GM21423 (cell line): ENCODE measurements at regions not wholly inside any gene's neighbourhood (a gene's known extent, or its start where the extent isn't known, plus 50 kb on each side); places are given as distances from the start of the nearest gene placed in this dataset.

Experiments
- ATAC-seq: cut with Tn5 transposase; IDR thresholded peaks from one replicate; pipeline ENCODE4 v1.9.1; 2021; ENCODE audit warnings: mild to moderate bottlenecking, moderate library complexity; ENCODE audit not compliant: unreplicated experiment

DNA sequence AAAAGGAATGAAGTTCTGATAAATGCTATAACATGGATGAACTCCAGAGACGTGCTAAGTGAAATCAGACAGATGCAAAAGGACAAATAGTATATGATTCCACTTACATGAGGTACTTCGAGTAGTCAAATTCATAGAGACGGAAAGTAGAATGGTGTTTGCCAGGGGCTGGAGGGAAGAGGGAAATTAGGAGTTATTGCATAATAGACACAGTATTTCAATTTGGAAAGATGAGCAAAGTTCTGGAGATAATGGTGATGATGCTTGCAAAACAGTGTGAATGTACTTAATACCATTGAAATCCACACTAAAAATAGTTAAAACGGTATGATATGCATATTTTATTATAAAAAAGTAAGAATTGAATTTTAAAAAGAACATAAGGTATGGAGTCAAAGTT lies 84.9 kb upstream of the STXBP5 start:
- ATAC-seq, result no peak

DNA sequence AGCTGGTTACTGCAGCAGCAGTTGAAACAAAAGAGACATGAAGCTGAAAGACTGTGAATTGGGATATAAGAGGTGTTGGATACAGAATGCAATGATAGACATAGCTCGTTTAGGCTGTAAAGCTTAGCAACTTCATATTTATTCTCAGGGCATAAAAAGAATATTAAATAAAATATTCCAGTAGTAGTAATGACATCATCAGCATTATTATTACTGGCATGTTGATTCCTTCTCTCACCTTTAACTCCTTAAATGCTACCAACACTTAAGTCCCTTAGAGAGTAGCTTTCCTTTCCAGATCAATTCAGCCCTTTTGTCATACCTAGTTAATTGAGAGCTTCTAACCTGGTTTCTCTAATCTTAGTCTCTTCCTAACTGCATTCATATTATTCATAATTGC lies 81.4 kb upstream of the STXBP5 start:
- no peak for ATAC-seq

- ATAC-seq, result no peak
These were observed 77.6 kb upstream of the STXBP5 start for GRCh38 chr6:147126618-147127022.

DNA sequence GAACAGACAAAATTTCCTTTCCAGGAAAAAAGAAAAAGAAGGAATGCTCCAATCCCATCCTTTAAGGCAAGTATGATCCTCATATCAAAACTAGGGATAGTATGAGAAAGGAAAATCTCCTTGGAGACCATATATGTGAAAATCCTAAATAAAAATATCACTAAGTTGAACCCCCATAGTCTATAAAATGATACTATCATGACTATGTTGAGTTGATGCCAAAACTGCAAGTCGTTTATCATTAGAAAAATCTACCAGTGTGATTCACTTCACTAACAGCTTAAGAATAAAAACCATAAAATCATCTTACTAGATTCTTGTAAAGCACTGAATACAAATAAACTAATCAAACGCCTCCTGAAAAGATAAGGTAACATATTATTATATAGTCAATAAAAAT lies 76.6 kb upstream of the STXBP5 start:
- ATAC-seq, result no peak

DNA sequence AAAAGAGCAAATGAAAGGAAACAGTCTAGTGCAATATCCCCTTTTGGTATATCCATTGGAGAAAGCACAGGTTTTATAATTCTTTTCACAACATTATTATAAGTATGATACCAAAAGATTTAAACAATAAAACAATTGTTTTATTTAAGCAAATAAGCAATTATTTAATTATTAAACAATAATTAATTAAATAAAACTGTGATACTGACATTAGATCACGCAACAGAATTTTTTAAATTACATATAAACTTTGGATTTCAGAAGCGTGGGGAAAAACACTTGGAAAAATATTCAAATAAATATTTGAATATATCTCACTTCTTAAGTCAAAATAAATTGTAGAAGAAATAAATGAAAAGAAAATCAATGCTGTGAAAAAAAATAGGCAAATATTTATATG lies 76.2 kb upstream of the STXBP5 start:
- no peak for ATAC-seq

GRCh38 chr6:147131532-147132128 lies 72.6 kb upstream of the STXBP5 start:
- no peak for ATAC-seq

- no peak for ATAC-seq
These were observed 71.3 kb upstream of the STXBP5 start for GRCh38 chr6:147132889-147133288.

DNA sequence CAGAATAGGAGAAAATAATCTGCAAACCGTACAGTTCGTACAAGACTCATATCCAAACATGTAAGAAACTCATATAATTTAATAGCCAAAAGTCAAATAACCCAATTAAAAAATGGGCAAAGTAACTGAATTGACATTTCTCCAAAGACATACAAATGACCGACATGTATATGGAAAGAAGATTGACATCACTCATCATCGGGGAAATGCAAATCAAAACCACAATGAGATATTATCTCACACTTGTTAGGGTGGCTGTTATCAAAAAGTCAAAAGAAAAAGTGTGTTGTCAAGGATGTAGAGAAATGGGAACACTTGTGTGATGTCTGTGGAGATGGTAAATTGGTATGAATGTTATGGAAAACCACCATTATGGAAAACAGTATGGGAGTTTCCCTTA lies 70.5 kb upstream of the STXBP5 start:
- ATAC-seq, result no peak

- ATAC-seq, result no peak
These were observed 69.0 kb upstream of the STXBP5 start for GRCh38 chr6:147135211-147135681.

GRCh38 chr6:147136057-147136456 lies 68.2 kb upstream of the STXBP5 start:
- ATAC-seq, result no peak

GRCh38 chr6:147137986-147138385 lies 66.2 kb upstream of the STXBP5 start:
- ATAC-seq, result no peak

DNA sequence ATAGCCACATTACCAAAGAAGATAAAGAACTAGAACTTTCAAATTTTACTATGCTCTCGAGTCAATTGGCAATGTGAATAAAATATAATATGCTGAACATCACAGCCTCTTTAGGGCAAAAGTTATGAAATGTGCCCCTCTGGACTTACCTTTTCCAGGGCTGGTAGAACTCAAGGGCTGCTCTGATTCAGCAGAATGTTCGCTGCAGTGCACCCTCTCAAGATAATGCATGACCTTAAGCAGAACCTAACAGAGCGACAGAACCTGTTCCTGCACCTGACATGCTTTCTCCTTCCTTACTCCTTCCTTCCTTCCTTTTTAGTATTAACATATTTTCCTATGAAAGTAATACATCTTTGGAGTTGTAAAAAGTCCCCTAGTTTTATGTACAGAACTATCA lies 65.4 kb upstream of the STXBP5 start:
- no peak for ATAC-seq

DNA sequence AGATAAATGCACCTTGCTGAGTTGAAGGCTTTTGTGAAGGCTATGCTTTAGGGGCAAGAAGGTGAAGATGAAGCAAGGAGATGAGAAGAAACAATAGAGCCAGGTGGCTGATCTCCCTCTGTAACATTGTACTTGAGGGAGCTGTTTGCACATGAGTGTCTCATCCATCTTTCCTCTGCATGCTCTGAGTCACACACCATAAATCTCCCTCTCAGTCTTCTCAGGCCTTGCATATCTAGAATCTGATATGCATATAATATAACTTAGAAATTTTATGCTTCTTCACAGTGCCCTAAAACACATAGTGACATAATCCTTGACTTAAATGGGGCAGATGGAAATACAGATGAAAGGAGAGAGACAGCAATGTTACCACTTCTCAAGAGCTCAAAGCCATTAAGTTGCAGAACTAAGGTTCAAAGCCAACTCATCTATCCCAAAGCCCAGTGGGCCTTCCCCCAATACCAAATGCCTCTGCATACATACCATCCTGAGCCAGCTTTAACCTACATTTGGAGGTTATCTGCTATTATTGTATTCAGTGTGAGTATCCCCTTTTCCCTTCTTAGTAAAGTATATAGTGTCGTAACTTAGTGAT lies 62.4 kb upstream of the STXBP5 start:
- no peak for ATAC-seq

DNA sequence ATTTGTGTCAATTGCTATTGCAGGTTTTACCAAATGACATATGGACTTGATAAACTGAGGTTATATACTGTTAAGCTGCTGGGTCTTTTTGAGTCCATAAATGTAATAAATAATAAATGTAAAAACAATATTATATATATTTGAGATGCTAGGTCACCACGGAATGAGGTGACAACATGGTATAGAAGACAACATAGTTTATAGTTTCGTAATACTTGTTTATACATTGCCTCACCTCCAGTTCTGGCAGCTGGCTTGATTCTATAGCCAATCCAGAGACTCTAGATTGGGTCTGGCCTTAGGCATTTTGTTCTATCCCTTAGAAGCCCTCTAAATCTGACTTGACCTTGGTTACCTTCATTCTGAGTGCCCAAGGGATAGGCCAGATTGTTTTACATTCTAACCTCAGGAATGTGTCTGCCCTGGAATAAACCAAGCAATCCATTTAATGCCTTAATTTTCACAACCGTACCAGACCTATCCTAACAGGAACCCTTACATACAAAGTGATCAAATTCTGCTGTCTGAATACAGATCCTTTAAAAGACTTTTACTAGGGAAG lies 61.5 kb upstream of the STXBP5 start:
- no peak for ATAC-seq

- no peak for ATAC-seq
These were observed 55.1 kb upstream of the STXBP5 start for GRCh38 chr6:147149092-147149491.

GRCh38 chr6:147149826-147150225 lies 54.4 kb upstream of the STXBP5 start:
- ATAC-seq, result no peak

GRCh38 chr6:147150293-147150692 lies 53.9 kb upstream of the STXBP5 start:
- ATAC-seq, result no peak
